AG04449 (cell line): ENCODE measurements at regions not wholly inside any gene's neighbourhood (a gene's known extent, or its start where the extent isn't known, plus 50 kb on each side); places are given as distances from the start of the nearest gene placed in this dataset.
"Not testable (repeated sequence)": the region's sequence is repeated elsewhere in the genome, so short reads cannot be mapped to it uniquely, and the experiment has no call there.

ENCODE experiments used
- CTCF ChIA-PET: fragments of 350-600 bp; formaldehyde crosslinking; extraction: SDS; loops from one replicate; lab custom pipeline; 2021; ENCODE audit warnings: antibody characterized with exemption; lab: Yijun Ruan, JAX
- POLR2A ChIA-PET: fragments of 400-600, 350-600 bp; formaldehyde crosslinking; extraction: SDS; loops from one replicate; lab custom pipeline; 2020; ENCODE audit warnings: antibody characterized with exemption, inconsistent platforms; lab: Yijun Ruan, JAX
- DNase-seq: peaks from one replicate; pipeline ENCODE4 v3.0.0-alpha.2; 2010; ENCODE audit warnings: low read depth, low spot score
- H3K4me3 ChIP-seq: 2 replicates; pipeline ENCODE4 v1.5.1; 2011; ENCODE audit warnings: low read depth, mild to moderate bottlenecking, control low read depth, low read length
- TF ChIP-seq, protein P1 (sequence below): IDR thresholded peaks from one replicate; pipeline ENCODE4 v1.5.1; 2011; ENCODE audit warnings: mild to moderate bottlenecking, moderate library complexity, low read length, control low read depth, inconsistent platforms; ENCODE audit not compliant: insufficient read depth; ENCODE audit errors: missing control alignments

DNA sequence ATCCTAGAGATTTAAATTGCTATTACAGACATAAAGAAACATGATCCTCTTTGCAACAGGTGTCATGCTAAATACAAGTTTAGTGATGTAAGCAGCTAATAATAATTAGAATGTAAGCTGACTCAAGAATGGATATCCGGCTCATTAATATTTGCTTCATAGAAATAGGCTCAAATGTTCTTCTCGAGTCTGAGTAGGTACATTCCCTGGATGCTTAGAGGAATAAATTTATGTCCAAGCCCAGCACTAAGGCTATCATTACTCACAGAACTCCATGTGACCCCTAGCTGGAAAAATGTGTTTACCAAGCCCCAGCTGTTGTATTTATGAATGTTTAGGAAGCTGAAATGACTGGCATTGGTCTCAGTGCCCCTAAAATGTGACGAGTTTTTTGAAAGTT is 87.6 kb upstream of the TSPAN7 start:
- no peak for DNase-seq
- ChIA-PET CTCF (no interaction called here), POLR2A (no interaction called here)
- TF ChIP-seq, protein P1, sequence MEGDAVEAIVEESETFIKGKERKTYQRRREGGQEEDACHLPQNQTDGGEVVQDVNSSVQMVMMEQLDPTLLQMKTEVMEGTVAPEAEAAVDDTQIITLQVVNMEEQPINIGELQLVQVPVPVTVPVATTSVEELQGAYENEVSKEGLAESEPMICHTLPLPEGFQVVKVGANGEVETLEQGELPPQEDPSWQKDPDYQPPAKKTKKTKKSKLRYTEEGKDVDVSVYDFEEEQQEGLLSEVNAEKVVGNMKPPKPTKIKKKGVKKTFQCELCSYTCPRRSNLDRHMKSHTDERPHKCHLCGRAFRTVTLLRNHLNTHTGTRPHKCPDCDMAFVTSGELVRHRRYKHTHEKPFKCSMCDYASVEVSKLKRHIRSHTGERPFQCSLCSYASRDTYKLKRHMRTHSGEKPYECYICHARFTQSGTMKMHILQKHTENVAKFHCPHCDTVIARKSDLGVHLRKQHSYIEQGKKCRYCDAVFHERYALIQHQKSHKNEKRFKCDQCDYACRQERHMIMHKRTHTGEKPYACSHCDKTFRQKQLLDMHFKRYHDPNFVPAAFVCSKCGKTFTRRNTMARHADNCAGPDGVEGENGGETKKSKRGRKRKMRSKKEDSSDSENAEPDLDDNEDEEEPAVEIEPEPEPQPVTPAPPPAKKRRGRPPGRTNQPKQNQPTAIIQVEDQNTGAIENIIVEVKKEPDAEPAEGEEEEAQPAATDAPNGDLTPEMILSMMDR, result no peak
- no peak overlapping the region for H3K4me3 ChIP-seq

DNA sequence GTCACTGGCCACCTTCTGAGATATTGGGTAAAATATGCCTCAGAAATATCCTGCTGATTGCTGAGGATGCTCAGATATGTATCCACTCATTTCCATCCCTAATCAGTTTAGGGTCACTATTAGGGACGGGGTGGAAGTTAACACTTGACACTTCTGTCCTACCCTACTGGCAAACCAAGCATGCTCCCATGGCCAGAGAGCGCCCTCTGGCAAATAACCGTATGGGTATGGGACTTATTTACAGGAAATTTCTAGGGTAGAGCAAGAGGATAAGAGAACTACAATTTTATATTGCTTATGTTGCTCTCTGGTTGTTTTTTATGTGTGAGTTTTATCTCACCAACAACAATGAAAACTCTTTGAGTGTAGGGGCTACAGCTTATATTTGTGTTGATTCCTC is 86.8 kb upstream of the TSPAN7 start:
- no peak overlapping the region for H3K4me3 ChIP-seq
- ChIA-PET POLR2A (no interaction called here), CTCF (no interaction called here)
- TF ChIP-seq, protein P1, result no peak
- no peak for DNase-seq

DNA sequence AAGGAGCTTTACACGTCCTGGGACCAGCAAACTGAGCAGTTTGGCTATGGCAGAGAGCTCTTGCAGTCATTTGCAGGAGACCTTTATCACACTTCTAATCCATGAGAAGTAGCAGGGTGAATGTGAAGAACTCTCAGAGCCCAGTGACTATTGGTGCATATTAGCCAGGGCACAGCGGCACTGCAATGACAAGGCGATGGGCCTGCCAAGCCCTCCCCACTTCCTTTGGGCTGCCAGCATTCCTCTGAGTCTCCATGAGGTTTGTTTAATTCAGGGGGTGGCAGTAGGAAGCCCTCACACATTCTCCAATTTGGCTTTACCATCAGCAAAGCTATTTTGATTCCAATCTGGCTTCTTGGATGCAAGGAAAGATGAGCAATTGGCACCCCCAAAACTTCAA is 79.2 kb upstream of the TSPAN7 start:
- DNase-seq, result no peak
- no peak overlapping the region for H3K4me3 ChIP-seq
- TF ChIP-seq, protein P1, result no peak
- ChIA-PET CTCF (no interaction called here), POLR2A (no interaction called here)

DNA sequence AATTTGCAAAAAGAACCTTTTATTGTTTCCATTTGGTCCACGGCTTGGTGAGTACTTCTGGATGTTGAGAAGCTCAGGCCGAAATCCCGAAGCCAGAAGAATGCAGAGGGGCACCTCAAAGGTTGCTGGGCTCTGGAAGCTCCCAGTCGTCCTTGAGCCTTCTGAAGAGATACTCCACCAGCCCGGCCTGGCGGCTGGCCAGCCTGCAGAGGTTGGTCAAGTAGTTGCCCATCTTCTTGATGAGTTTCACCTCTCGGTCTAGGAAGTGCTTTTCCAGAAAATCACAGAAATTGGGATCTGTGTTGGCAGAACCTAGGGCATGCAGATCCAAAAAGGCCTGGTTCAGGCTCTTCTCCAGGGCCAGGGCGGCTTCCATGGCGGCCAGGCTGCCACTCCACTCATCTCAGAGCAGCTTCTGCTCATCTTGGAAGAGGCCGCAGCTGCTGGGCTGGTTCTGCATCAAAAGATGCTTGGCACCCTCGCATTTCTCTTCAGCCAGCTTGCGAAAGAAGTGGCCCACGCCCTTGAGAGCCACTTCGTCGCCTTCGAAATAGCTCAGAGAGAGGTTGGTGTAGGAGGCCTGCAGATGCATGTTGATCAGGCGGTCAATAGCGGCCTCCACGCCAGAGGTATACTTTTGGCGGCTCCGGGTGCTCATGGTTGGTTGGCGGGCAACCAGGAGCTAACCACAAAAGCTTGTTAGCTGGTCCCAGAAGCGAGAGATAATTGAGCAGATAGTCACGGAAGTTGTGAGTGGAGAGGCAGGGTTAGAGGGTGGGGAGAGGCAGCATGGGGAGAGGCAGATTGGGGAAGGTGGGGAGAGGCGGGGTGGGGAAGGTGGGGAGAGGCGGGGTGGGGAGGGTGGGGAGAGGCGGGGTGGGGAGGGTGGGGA is 76.5 kb upstream of the TSPAN7 start:
- H3K4me3 ChIP-seq, result no peak overlapping the region
- ChIA-PET CTCF (no interaction called here), POLR2A (no interaction called here)
- no peak for DNase-seq
- TF ChIP-seq, protein P1, result no peak

DNA sequence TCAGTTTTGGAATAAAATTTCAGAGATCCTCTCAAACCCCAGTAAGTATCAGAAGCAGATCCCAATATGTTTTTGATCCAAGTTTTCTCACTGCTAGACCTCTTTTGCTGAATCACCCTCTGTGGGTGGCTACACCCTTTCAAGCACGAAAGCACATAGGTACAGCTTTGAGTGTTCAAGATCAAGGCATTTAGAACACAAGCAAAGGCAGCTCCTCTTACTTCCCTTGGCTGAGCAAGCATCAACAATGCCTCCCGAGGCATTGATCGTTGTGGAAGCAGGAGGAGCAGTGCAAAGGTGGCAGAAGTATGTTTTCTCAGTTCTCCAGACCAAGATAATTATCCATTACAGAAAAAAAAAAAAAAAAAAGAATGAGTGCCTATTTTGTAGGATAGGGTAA is 72.0 kb upstream of the TSPAN7 start:
- ChIA-PET POLR2A (no interaction called here), CTCF (no interaction called here)

DNA sequence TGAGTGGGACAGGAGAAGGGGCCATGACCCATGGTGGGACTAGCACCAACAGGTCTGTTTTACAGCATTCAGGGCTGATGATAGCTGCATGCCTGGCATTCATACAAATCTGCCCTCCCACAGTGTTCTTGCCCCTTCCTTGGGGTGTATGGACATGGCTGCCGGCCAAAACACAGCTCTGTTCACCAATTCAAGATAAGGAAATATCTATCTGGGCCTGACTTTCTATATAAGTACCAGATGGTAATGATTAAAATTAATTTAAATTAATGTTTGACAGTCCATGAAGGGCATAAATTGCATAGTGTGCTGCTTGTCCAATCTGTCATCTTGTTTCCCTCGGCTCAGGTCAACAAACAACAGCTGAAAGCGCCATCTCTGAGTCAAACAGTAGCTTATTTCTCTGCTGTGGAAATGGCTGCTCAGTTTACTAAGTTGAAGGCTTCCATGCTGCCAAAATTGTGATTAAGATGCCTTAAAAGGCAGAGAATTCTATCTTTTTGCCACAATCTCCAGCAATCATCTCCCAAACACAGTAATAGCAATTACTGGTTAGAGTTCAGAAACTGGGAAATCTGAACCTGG is 67.0 kb upstream of the TSPAN7 start:
- H3K4me3 ChIP-seq, result no peak overlapping the region
- TF ChIP-seq, protein P1, result no peak
- no peak for DNase-seq
- ChIA-PET POLR2A (no interaction called here), CTCF (no interaction called here)

More for the DNA sequence above, 72.0 kb upstream of the TSPAN7 start:
- H3K4me3 ChIP-seq, result no peak overlapping the region
- no peak for DNase-seq
- TF ChIP-seq, protein P1, result no peak

DNA sequence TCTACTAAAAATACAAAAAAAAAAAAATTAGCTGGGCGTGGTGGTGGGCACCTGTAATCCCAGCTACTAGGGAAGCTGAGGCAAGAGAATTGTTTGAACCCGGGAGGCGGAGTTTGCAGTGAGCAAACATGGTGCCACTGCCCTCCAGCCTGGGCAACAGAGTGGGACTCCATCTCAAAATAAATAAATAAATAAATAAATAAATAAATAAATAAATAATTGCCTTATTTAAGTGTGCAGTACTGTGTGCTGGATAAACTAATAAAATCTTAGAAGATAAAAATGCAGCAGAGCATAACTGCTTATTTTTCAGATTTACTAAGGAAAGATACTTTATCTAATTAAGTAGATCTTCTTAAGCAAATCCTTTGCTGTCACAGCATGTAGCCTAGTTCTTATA is 61.7 kb upstream of the TSPAN7 start:
- CTCF ChIA-PET, POLR2A ChIA-PET, H3K4me3 ChIP-seq, DNase-seq: not testable (repeated sequence)
